Adrenal gland (tissue), 9 donors: ENCODE measurements at regions not wholly inside any gene's neighbourhood (a gene's known extent, or its start where the extent isn't known, plus 50 kb on each side); places are given as distances from the start of the nearest gene placed in this dataset.

Experiments
- DNase-seq, 7 donors: peaks; one replicate each; pipeline ENCODE4 v3.0.0-alpha.2; 2019 to 2020
- H3K27ac ChIP-seq, 5 donors: fragments of 200-600 bp; sonication (generic) in 4 of 5; 1 replicate in 3 of 5; 2 replicates in 2 of 5; pipeline versions ENCODE4 v1.5.1 to v1.8.0; 2016 to 2020; ENCODE audit warnings: mild to moderate bottlenecking in 1 of 5
- H3K27me3 ChIP-seq: fragments of 200-600 bp; 2 replicates; pipeline ENCODE4 v1.8.0; 2021
- H3K36me3 ChIP-seq, 2 donors: fragments of 200-600 bp; replicated peaks in 1 of 2; 1 replicate in 1 of 2; 2 replicates in 1 of 2; pipeline versions ENCODE4 v1.5.1 to v1.8.0; 2018 to 2022
- H3K4me1 ChIP-seq, 2 donors: fragments of 200-600 bp; replicated peaks in 1 of 2; 1 replicate in 1 of 2; 2 replicates in 1 of 2; pipeline versions ENCODE4 v1.5.1 to v1.8.0; 2018 to 2021
- H3K4me3 ChIP-seq, 4 donors: fragments of 200-600 bp; sonication (generic) in 3 of 4; one replicate each; pipeline ENCODE4 v1.5.1; 2016 to 2018
- H3K9me3 ChIP-seq, 3 donors: fragments of 200-600 bp; sonication (generic) in 1 of 3; replicated peaks in 1 of 3; 1 replicate in 2 of 3; 2 replicates in 1 of 3; pipeline versions ENCODE4 v1.5.1 to v1.8.0; 2016 to 2021
- CTCF ChIP-seq, 6 experiments: fragments of 450-650 bp in 4 of 6; fragments of 200-600 bp in 2 of 6; sonication (generic) in 1 of 6; IDR thresholded peaks; 1 replicate in 5 of 6; 2 replicates in 1 of 6; pipeline versions ENCODE4 v1.5.1 to v1.8.0; 2016 to 2021; ENCODE audit warnings: antibody characterized with exemption in 6 of 6, mild to moderate bottlenecking in 2 of 6, moderate library complexity in 1 of 6
- POLR2A ChIP-seq, 2 donors: fragments of 450-650 bp; IDR thresholded peaks; one replicate each; pipeline ENCODE4 v1.6.1; 2017; ENCODE audit warnings: antibody characterized with exemption in 2 of 2, mild to moderate bottlenecking in 2 of 2, moderate library complexity in 1 of 2
- WGBS, 4 donors: extraction: QIAGEN DNeasy Blood & Tissue Kit in 2 of 4; methylation state at CpG; one replicate each; pipeline versions ENCODE4 v1.1.5 to v1.1.7; 2013 to 2017; 5-methylcytosine and 5-hydroxymethylcytosine counted together
- intact Hi-C, 2 donors: fragments of 100-400 bp; cut with DNase I; formaldehyde crosslinking; loops; one replicate each; pipeline versions ENCODE4 v1.14.1 to v1.15.0; 2022 to 2023
- donor health status: healthy with polysubstance abuse.
- donor health status: Bipolar disorder and iron deficiency.
- donor health status: DM: yes; HTN: yes; CAD: no.
- donor health status: DM: no; HTN: no; CAD: no.
- donor health status: DM: no; HTN: no; CAD: no.

GRCh38 chr11:32312206-32312817 is 123.0 kb downstream of the WT1 start:
- intact Hi-C loops: no loop called here

GRCh38 chr11:32312865-32313403 is 122.4 kb downstream of the WT1 start:
- no peaks in the 10 kb centered on the region for H3K27me3 ChIP-seq
- peak overlapping the region in 1 of 5 donors; percentile 73 for H3K27ac ChIP-seq
- no peaks in the 10 kb centered on the region for H3K4me1 ChIP-seq
- intact Hi-C loops: no loop called here
- 26 to 31% (median 29%) methylated on average over 7 to 12 of the region's 12 CpGs for WGBS, 4 donors
- no peak overlapping the region for H3K4me3 ChIP-seq
- TF ChIP-seq POLR2A (IDR thresholded peaks at IDR 0.05) (no peak), CTCF (IDR thresholded peaks at IDR 0.05) (peak; percentile 49 to 74 (median 65))
- no peaks in the 10 kb centered on the region for H3K36me3 ChIP-seq
- DNase-seq: peak; percentile 20 to 79 (median 74)
- H3K9me3 ChIP-seq: no peaks in the 10 kb centered on the region

More at GRCh38 chr11:32312206-32312817, 123.0 kb downstream of the WT1 start:
- no peaks in the 10 kb centered on the region for H3K9me3 ChIP-seq
- WGBS, 4 donors: 31 to 45% (median 42%) methylated on average over 6 of the region's 6 CpGs
- H3K4me3 ChIP-seq: no peak overlapping the region
- no peaks in the 10 kb centered on the region for H3K27me3 ChIP-seq
- DNase-seq: no peak
- H3K36me3 ChIP-seq: no peaks in the 10 kb centered on the region
- no peak for TF ChIP-seq POLR2A (IDR thresholded peaks at IDR 0.05)
- H3K4me1 ChIP-seq: no peaks in the 10 kb centered on the region
- peak overlapping the region in 1 of 5 donors; percentile 73 for H3K27ac ChIP-seq

GRCh38 chr11:32313477-32313876 is 121.9 kb downstream of the WT1 start:
- no peaks in the 10 kb centered on the region for H3K27me3 ChIP-seq
- no peak for TF ChIP-seq CTCF (IDR thresholded peaks at IDR 0.05)
- no peak for TF ChIP-seq POLR2A (IDR thresholded peaks at IDR 0.05)
- H3K4me1 ChIP-seq: no peaks in the 10 kb centered on the region
- H3K36me3 ChIP-seq: no peaks in the 10 kb centered on the region
- no peaks in the 10 kb centered on the region for H3K9me3 ChIP-seq
- 80 to 91% (median 86%) methylated on average over 6 of the region's 6 CpGs for WGBS, 4 donors
- peak overlapping the region in 1 of 5 donors; percentile 73 for H3K27ac ChIP-seq
- intact Hi-C loops: no loop called here
- DNase-seq: no peak
- H3K4me3 ChIP-seq: no peak overlapping the region

- WGBS, 4 donors: 70 to 89% (median 81%) methylated on average over 4 of the region's 4 CpGs
- TF ChIP-seq CTCF (IDR thresholded peaks at IDR 0.05) (no peak), POLR2A (IDR thresholded peaks at IDR 0.05) (no peak)
- Histone ChIP-seq H3K36me3 (no peaks in the 10 kb centered on the region), H3K4me3 (no peak overlapping the region), H3K9me3 (no peaks in the 10 kb centered on the region), H3K4me1 (no peaks in the 10 kb centered on the region), H3K27ac (no peak overlapping the region), H3K27me3 (no peaks in the 10 kb centered on the region)
- intact Hi-C loops: no loop called here
- DNase-seq: no peak
Measured at GRCh38 chr11:32315121-32315520, 120.2 kb downstream of the WT1 start.

GRCh38 chr11:32316232-32316631 is 119.1 kb downstream of the WT1 start:
- no peaks in the 10 kb centered on the region for H3K36me3 ChIP-seq
- H3K27ac ChIP-seq: no peak overlapping the region
- intact Hi-C loops: no loop called here
- WGBS, 4 donors: 85 to 94% (median 87%) methylated on average over 3 of the region's 3 CpGs
- no peak for DNase-seq
- no peak overlapping the region for H3K4me3 ChIP-seq
- no peak for TF ChIP-seq POLR2A (IDR thresholded peaks at IDR 0.05)
- no peak for TF ChIP-seq CTCF (IDR thresholded peaks at IDR 0.05)
- H3K4me1 ChIP-seq: no peaks in the 10 kb centered on the region
- H3K9me3 ChIP-seq: no peaks in the 10 kb centered on the region
- no peaks in the 10 kb centered on the region for H3K27me3 ChIP-seq
